ENCODE measurements at regions not wholly inside any gene's neighbourhood (a gene's known extent, or its start where the extent isn't known, plus 50 kb on each side); places are given as distances from the start of the nearest gene placed in this dataset.

- 6 to 10% methylated on average over 4 of the region's 4 CpGs for WGBS, 2 experiments
- no peaks in the 10 kb centered on the region for H3K27me3 ChIP-seq (ENCODE audit: control insufficient read depth, insufficient read depth, low read length, poor library complexity, severe bottlenecking)
- H3K4me3 ChIP-seq (ENCODE audit: insufficient read depth, low read depth, low read length): no peak overlapping the region
- no peaks in the 10 kb centered on the region for H3K36me3 ChIP-seq (ENCODE audit: control insufficient read depth, insufficient read depth, low read length)
- H3K4me1 ChIP-seq (ENCODE audit: control insufficient read depth, insufficient read depth, low read length): peaks cover 7% of the 10 kb centered on the region
- no peaks in the 10 kb centered on the region for H3K9me3 ChIP-seq (ENCODE audit: control insufficient read depth, low read length)
- H3K27ac ChIP-seq (ENCODE audit: insufficient read depth, low read depth, low read length, poor library complexity, severe bottlenecking): no peak overlapping the region
These were observed 153.2 kb upstream of the C9orf72 start for GRCh38 chr9:27726244-27727081.

- Histone ChIP-seq H3K27me3 (ENCODE audit: control insufficient read depth, insufficient read depth, low read length, poor library complexity, severe bottlenecking) (no peaks in the 10 kb centered on the region), H3K36me3 (ENCODE audit: control insufficient read depth, insufficient read depth, low read length) (no peaks in the 10 kb centered on the region), H3K4me3 (ENCODE audit: insufficient read depth, low read depth, low read length) (no peak overlapping the region), H3K4me1 (ENCODE audit: control insufficient read depth, insufficient read depth, low read length) (no peaks in the 10 kb centered on the region), H3K27ac (ENCODE audit: insufficient read depth, low read depth, low read length, poor library complexity, severe bottlenecking) (no peak overlapping the region), H3K9me3 (ENCODE audit: control insufficient read depth, low read length) (no peaks in the 10 kb centered on the region)
- WGBS, 2 experiments: 95 to 97% methylated on average over 1 of the region's 1 CpG
These were observed 159.2 kb upstream of the C9orf72 start for GRCh38 chr9:27732494-27732893.

DNA sequence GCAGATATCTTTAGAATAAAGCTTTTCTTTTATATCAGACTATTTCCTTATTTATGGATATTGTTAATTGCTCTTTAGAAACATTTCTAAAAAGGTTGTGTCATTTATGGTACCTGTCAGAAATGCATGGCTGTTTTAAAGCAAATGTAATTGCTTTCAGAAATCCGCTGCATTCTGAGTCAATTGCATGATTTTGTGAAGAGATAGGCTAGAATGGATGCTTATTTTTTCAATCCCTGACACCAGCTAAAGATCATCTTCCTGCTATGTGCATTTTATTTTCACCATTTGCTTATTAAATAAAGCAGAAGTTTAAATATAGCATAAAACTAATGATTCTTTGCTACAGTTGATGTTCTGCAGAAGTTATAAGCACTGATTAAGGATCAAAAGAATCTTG, 170.2 kb upstream of the C9orf72 start:
- Histone ChIP-seq H3K36me3 (ENCODE audit: control insufficient read depth, insufficient read depth, low read length) (no peaks in the 10 kb centered on the region), H3K27ac (ENCODE audit: insufficient read depth, low read depth, low read length, poor library complexity, severe bottlenecking) (no peak overlapping the region), H3K27me3 (ENCODE audit: control insufficient read depth, insufficient read depth, low read length, poor library complexity, severe bottlenecking) (no peaks in the 10 kb centered on the region), H3K4me1 (ENCODE audit: control insufficient read depth, insufficient read depth, low read length) (no peaks in the 10 kb centered on the region), H3K4me3 (ENCODE audit: insufficient read depth, low read depth, low read length) (no peak overlapping the region), H3K9me3 (ENCODE audit: control insufficient read depth, low read length) (no peaks in the 10 kb centered on the region)
- WGBS, 2 experiments: 91 to 100% methylated on average over 1 of the region's 1 CpG

DNA sequence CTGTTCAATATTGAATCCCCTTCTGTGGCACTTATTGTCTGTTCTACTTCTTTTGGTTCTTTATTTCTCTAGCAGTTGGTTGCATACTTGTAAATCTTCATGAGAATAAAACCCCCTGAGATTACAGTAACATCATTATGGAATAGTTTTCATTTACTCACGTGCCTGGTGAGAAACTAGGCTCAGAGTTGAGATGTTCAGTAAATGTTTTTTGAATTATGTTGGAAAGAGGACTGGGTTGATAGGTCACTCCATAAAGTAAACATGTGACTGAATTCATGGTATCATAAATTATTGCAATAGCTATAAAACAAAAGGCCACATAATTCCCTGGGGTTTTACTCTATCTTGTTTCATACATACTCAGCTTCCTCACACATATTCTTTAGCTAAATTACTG, 174.2 kb upstream of the C9orf72 start:
- Histone ChIP-seq H3K27me3 (ENCODE audit: control insufficient read depth, insufficient read depth, low read length, poor library complexity, severe bottlenecking) (no peaks in the 10 kb centered on the region), H3K4me3 (ENCODE audit: insufficient read depth, low read depth, low read length) (no peak overlapping the region), H3K36me3 (ENCODE audit: control insufficient read depth, insufficient read depth, low read length) (no peaks in the 10 kb centered on the region), H3K4me1 (ENCODE audit: control insufficient read depth, insufficient read depth, low read length) (no peaks in the 10 kb centered on the region), H3K27ac (ENCODE audit: insufficient read depth, low read depth, low read length, poor library complexity, severe bottlenecking) (no peak overlapping the region), H3K9me3 (ENCODE audit: control insufficient read depth, low read length) (no peaks in the 10 kb centered on the region)
- WGBS, 2 experiments: 83% methylated on average over 1 of the region's 1 CpG; no CpG with 5 or more reads in 1 of the 2 experiments

- Histone ChIP-seq H3K9me3 (ENCODE audit: control insufficient read depth, low read length) (no peaks in the 10 kb centered on the region), H3K36me3 (ENCODE audit: control insufficient read depth, insufficient read depth, low read length) (no peaks in the 10 kb centered on the region), H3K4me3 (ENCODE audit: insufficient read depth, low read depth, low read length) (no peak overlapping the region), H3K27me3 (ENCODE audit: control insufficient read depth, insufficient read depth, low read length, poor library complexity, severe bottlenecking) (no peaks in the 10 kb centered on the region), H3K27ac (ENCODE audit: insufficient read depth, low read depth, low read length, poor library complexity, severe bottlenecking) (no peak overlapping the region), H3K4me1 (ENCODE audit: control insufficient read depth, insufficient read depth, low read length) (no peaks in the 10 kb centered on the region)
- 25 to 29% methylated on average over 2 of the region's 2 CpGs for WGBS, 2 experiments
These were observed 176.6 kb upstream of the C9orf72 start for GRCh38 chr9:27749838-27750237.

DNA sequence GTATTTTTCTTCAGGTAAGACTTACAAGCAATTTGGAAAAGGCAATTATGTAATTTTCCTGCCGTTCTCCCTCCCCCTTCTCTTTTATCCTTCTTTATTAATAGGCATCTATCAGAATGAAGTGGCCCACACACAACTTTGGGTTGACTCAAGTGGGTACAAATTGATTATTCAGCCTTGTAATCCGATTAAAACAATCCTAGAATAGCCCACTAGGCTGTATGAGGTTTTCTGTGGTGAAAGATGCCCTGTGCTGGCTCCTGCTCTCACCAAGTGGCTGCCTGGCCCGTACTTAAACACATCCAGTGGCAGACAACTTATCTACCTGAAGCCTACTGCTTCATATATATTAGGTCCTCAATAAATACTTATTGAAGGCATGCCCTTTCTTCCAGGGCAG, 177.3 kb upstream of the C9orf72 start:
- 81 to 91% methylated on average over 3 of the region's 3 CpGs for WGBS, 2 experiments
- H3K36me3 ChIP-seq (ENCODE audit: control insufficient read depth, insufficient read depth, low read length): no peaks in the 10 kb centered on the region

DNA sequence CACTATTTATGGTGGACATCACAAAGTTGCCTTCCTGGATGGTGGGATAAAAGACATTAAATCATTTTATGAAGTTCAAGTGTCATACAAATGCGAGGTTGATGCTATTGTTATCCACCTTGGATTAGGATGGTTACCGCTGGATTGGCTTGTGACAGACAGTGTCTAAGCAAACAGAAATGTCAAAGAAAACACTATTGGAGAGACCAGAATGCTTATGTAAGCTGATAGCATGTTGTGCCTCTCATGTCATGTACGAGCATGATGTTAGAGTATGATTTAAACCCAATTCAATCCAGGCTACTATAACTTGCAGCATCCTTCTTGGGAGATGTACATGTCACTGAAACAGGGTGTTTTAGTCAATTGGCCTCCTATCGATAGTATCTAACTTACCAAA, 178.8 kb upstream of the C9orf72 start:
- H3K36me3 ChIP-seq (ENCODE audit: control insufficient read depth, insufficient read depth, low read length): no peaks in the 10 kb centered on the region
- WGBS, 2 experiments: 98% methylated on average over 4 of the region's 4 CpGs
- no peaks in the 10 kb centered on the region for H3K4me1 ChIP-seq (ENCODE audit: control insufficient read depth, insufficient read depth, low read length)
- no peaks in the 10 kb centered on the region for H3K9me3 ChIP-seq (ENCODE audit: control insufficient read depth, low read length)
- no peaks in the 10 kb centered on the region for H3K27me3 ChIP-seq (ENCODE audit: control insufficient read depth, insufficient read depth, low read length, poor library complexity, severe bottlenecking)
- no peak overlapping the region for H3K4me3 ChIP-seq (ENCODE audit: insufficient read depth, low read depth, low read length)
- H3K27ac ChIP-seq (ENCODE audit: insufficient read depth, low read depth, low read length, poor library complexity, severe bottlenecking): no peak overlapping the region

More for the DNA sequence above, 177.3 kb upstream of the C9orf72 start:
- H3K27me3 ChIP-seq (ENCODE audit: control insufficient read depth, insufficient read depth, low read length, poor library complexity, severe bottlenecking): no peaks in the 10 kb centered on the region
- no peaks in the 10 kb centered on the region for H3K4me1 ChIP-seq (ENCODE audit: control insufficient read depth, insufficient read depth, low read length)
- no peaks in the 10 kb centered on the region for H3K9me3 ChIP-seq (ENCODE audit: control insufficient read depth, low read length)
- no peak overlapping the region for H3K27ac ChIP-seq (ENCODE audit: insufficient read depth, low read depth, low read length, poor library complexity, severe bottlenecking)
- no peak overlapping the region for H3K4me3 ChIP-seq (ENCODE audit: insufficient read depth, low read depth, low read length)

DNA sequence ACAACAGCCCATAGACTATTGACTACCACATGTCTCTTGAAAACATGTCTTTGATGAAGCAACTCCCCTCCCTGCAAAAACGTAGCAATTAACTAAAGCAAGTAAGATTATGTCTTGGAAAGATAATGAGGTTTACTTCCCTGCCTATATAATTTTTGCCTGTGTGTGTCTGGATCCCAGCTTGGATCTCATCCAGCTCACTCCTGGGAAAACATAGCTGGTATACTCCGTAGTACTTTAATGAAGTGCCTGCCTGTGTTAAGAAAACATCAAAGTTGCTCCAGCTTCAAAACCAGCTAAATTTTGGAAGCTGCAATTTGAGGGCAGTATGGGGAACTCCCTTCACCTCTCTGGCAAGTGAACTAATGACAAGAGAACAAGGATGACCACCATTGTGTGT, 182.6 kb upstream of the C9orf72 start:
- H3K36me3 ChIP-seq (ENCODE audit: control insufficient read depth, insufficient read depth, low read length): no peaks in the 10 kb centered on the region
- no peak overlapping the region for H3K27ac ChIP-seq (ENCODE audit: insufficient read depth, low read depth, low read length, poor library complexity, severe bottlenecking)
- 88 to 96% methylated on average over 1 to 2 of the region's 2 CpGs for WGBS, 2 experiments
- H3K27me3 ChIP-seq (ENCODE audit: control insufficient read depth, insufficient read depth, low read length, poor library complexity, severe bottlenecking): no peaks in the 10 kb centered on the region
- no peaks in the 10 kb centered on the region for H3K4me1 ChIP-seq (ENCODE audit: control insufficient read depth, insufficient read depth, low read length)
- H3K4me3 ChIP-seq (ENCODE audit: insufficient read depth, low read depth, low read length): no peak overlapping the region
- H3K9me3 ChIP-seq (ENCODE audit: control insufficient read depth, low read length): no peaks in the 10 kb centered on the region

GRCh38 chr9:27756418-27756817, 183.1 kb upstream of the C9orf72 start:
- H3K4me3 ChIP-seq (ENCODE audit: insufficient read depth, low read depth, low read length): no peak overlapping the region
- H3K27me3 ChIP-seq (ENCODE audit: control insufficient read depth, insufficient read depth, low read length, poor library complexity, severe bottlenecking): no peaks in the 10 kb centered on the region
- no peaks in the 10 kb centered on the region for H3K36me3 ChIP-seq (ENCODE audit: control insufficient read depth, insufficient read depth, low read length)
- 92 to 94% methylated on average over 5 of the region's 5 CpGs for WGBS, 2 experiments
- no peaks in the 10 kb centered on the region for H3K4me1 ChIP-seq (ENCODE audit: control insufficient read depth, insufficient read depth, low read length)
- H3K9me3 ChIP-seq (ENCODE audit: control insufficient read depth, low read length): no peaks in the 10 kb centered on the region
- no peak overlapping the region for H3K27ac ChIP-seq (ENCODE audit: insufficient read depth, low read depth, low read length, poor library complexity, severe bottlenecking)

DNA sequence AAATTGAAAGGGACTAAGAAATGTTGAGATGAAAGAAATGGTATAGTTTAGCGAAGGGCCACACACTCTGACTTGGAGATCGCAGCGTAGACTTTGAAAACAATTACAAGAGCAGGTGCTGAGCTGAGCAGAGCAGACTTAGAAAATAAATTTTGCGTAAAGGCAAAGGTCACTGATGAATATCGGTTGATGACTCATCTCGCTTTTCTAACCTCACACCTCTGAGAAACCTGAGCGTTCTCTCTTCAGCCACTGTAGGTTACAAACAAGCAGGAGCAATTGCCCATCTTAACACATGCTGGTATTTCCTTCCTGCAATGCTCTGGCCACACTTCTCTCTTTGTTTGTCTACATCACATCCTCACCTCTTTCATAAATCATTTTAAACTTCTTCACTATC, 190.6 kb upstream of the C9orf72 start:
- Histone ChIP-seq H3K27ac (ENCODE audit: insufficient read depth, low read depth, low read length, poor library complexity, severe bottlenecking) (no peak overlapping the region), H3K9me3 (ENCODE audit: control insufficient read depth, low read length) (no peaks in the 10 kb centered on the region), H3K4me1 (ENCODE audit: control insufficient read depth, insufficient read depth, low read length) (peaks cover 3% of the 10 kb centered on the region), H3K36me3 (ENCODE audit: control insufficient read depth, insufficient read depth, low read length) (no peaks in the 10 kb centered on the region), H3K27me3 (ENCODE audit: control insufficient read depth, insufficient read depth, low read length, poor library complexity, severe bottlenecking) (no peaks in the 10 kb centered on the region), H3K4me3 (ENCODE audit: insufficient read depth, low read depth, low read length) (no peak overlapping the region)
- WGBS, 2 experiments: 96% methylated on average over 7 of the region's 7 CpGs

Data from ectodermal cell (in vitro differentiated cells).